GM18873 (cell line): ENCODE measurements at regions not wholly inside any gene's neighbourhood (a gene's known extent, or its start where the extent isn't known, plus 50 kb on each side); places are given as distances from the start of the nearest gene placed in this dataset.

ENCODE experiments used
- ATAC-seq: cut with Tn5 transposase; IDR thresholded peaks from one replicate; pipeline ENCODE4 v1.9.1; 2021; ENCODE audit warnings: mild to moderate bottlenecking, moderate library complexity, moderate number of reproducible peaks; ENCODE audit not compliant: unreplicated experiment, low FRiP score

GRCh38 chr4:31088600-31089230 lies 368.5 kb downstream of the PCDH7 start:
- ATAC-seq: no peak

DNA sequence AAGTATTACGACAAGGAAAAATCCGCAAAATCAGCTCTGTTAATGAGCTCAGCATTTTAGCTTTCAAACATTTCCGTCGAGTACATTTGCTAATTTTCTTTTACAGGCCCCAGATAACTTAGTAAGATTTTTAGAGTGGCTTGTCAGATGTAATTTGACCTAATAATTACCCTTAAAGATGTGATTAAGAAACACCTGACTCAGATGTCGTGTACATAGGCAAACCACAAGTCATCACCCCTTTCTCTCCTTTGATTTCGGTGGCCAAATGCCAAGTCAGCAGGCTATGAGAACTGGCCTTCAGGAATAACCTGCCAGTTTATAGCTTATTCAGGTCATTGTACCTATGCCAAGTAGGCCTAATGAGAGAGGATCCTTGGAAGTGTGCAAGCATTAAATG lies 369.6 kb downstream of the PCDH7 start:
- no peak for ATAC-seq

- no peak for ATAC-seq
Measured at GRCh38 chr4:31094474-31094873, 374.3 kb downstream of the PCDH7 start.

DNA sequence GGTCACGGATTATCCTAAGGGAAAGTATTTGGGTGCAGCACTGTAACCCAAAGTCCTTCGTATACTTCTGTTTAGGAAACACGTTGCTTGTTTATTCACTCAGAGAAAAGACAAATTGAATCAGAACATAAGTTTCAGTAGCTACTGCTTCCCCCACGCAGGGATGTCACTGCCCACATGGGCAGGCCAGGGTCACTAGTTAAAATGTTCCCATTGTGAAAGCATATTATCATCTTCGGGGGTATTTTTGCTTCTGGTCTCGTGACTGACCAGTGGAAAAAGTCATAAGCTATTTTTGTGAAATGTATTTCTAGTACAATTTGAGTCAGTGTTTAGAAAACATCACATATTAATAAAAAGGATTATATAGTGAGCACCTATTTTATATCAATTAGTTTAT lies 377.8 kb downstream of the PCDH7 start:
- no peak for ATAC-seq

- no peak for ATAC-seq
Measured at GRCh38 chr4:31100536-31100935, 380.4 kb downstream of the PCDH7 start.

DNA sequence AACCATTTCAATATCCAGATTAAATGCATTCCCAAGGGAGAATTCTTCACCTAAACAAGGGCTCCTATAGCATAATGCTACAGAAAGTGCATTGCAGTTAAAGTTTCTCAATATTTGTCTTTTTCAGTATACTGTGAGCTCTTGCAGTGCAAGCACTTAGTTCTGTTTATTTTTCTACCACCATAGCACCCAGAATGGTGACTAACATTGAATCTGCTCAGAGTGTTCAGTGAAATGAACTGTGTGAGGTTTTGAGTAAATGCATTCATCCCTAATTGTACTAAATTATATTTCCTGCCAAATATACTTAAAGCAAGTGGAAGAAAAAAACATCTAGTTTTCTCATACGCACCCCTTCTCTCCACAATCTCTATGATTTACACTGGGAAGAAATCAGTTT lies 383.9 kb downstream of the PCDH7 start:
- no peak for ATAC-seq

DNA sequence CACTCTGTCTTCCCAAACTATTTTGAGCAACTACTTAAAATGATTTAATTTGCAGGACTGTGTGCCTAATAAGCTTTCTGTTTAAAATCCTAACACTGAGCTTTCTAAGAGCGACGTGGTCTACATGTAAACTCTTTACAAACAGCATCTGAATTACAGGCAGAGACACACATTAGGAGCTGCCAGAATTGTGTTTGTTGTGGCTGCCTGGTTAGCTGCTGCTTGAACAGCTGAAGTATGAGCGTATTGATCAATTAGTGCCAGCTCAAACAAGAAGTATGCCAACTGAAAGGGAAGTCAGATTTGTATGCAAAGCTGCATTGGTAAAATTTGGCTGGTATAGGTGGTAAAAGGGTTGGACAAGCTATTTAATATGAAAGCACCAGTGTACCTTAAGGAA lies 384.4 kb downstream of the PCDH7 start:
- ATAC-seq: no peak

GRCh38 chr4:31106419-31106818 lies 386.2 kb downstream of the PCDH7 start:
- no peak for ATAC-seq

GRCh38 chr4:31107362-31107761 lies 387.2 kb downstream of the PCDH7 start:
- no peak for ATAC-seq

GRCh38 chr4:31108762-31109161 lies 388.6 kb downstream of the PCDH7 start:
- no peak for ATAC-seq

- ATAC-seq: no peak
Measured at GRCh38 chr4:31111790-31112189, 391.6 kb downstream of the PCDH7 start.

DNA sequence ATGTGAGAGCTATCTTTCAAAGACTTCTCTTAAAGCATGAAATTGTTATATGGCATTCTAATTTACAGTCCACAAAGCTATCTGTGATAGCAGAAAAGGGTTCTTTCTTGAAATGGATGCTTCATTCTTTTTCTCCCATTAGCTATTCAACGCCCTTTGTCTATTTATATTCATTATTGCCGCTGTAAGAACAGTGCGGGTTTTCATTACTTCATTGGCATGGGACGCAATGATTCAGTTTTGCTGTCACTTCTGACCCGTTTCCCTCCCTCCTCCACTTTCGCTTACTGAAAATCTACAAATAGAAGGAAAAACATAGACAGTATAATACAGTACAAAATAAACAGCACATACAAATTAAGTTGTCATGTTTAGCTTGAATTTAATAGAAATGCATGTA lies 394.6 kb downstream of the PCDH7 start:
- no peak for ATAC-seq

- ATAC-seq: no peak
Measured at GRCh38 chr4:31124008-31124585, 403.9 kb downstream of the PCDH7 start.

DNA sequence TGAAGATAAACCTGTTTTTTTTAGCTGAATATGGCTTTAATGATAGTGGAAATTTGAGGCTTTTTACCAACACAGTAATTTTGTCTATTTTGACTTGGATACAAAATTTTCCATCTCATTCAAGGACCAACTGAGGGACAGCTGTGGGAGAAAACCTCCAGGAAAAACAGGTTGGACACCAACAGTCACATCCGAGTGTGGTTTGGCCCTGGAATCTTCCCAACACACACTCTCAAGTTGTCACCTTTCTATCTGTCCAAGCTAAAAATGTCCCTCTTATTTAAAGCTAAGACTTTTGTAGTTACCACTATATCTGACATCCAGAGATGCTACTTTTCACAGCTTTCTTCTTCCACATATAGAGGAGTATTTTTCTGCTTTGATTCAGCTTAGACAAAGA lies 404.9 kb downstream of the PCDH7 start:
- no peak for ATAC-seq

DNA sequence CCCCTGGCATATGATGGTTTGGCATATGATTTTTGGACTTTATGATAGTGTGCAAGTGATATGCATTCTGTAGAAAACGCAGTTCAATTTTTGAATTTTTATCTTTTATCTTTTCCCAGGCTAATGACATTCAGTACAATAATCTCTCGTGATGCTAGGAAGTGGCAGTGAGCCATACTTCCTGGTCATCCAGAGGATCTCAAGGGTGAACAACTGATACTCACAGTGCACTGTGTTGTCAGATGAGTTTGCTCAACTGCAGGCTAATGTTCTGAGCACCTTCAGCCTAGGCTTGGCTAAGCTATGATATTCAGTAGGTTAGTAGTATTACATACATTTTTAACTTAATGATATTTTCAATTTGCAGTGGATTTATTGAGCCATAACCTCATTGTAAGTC lies 405.3 kb downstream of the PCDH7 start:
- no peak for ATAC-seq

DNA sequence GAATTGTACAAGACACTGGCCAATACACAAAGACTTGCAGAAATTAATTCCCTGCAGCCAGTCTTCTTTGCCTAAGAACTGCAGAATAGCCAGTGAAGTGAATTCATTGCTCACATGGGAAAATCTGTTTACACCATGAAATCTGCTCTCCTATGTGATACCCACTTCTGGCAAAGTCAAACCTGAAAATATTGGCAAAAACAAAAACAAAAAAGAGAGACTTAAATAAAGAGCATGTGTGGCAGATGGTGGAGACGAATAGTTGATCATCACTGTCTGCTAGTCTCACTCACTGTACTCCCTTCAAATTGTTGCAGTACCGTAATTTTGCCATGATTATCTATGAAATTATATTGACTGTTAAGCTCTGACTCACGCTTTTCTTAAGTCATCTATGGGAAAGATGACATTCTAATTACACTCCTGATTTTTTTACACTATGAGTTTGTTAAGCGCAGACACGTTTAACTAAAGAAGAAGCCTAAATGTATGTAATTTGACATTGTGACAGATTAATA lies 406.8 kb downstream of the PCDH7 start:
- ATAC-seq: no peak

DNA sequence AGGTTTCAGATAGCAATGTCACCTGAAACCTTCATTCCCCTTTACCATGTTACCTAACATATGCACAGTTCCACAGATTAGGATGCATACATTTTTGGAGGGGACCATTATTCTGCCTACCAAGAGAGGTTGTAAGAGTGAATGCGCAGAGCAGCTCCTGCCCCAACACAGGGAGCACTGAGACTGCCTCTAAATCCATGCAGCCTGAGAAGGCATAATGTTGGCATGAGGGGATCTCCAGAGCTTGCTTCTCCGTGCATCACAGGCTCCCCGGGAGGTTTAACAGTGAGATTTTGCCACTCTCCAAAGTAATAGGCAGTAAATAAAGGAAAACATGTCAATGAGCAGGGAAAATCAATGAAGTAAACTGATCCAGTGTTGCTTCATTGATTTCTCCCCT lies 410.8 kb downstream of the PCDH7 start:
- no peak for ATAC-seq

DNA sequence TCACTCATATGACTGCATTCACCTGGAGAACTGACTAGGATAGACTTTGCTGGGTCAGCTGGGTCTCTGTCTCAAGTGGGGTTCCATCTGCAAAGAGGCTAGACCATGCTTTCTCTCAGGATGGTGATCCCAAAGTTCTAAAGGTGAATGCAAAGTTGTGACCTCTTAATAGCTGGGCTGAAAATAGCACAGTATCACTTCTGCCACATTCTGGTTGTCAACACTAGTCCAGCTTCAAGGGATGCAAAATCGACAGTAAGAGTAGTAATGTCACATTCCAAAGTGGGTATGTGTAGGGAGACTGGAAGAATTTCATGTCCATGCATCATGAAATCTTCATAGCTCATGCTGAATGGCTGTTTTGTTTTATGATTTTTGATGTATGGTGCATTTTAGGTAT lies 414.6 kb downstream of the PCDH7 start:
- no peak for ATAC-seq

DNA sequence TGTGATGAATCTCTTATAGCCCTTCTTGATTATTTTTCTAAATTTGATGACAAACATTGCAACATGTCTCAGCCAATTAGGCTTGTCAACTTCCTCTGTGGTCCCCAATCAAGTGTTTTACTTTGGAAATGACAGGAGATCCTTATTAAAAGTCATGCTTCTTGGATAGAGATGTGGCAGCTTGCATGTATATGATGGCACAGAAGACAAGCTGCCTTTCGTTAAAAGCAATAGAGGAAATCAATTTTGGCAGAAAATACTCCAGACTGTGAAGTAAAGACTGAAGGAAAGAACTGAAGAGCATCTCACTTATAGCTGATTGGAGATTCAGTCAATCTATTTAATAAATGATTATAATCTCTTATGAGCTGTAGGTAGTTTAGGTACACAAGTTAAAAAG lies 419.6 kb downstream of the PCDH7 start:
- no peak for ATAC-seq

- no peak for ATAC-seq
Measured at GRCh38 chr4:31141095-31141831, 421.1 kb downstream of the PCDH7 start.

- ATAC-seq: no peak
Measured at GRCh38 chr4:31141832-31142142, 421.6 kb downstream of the PCDH7 start.

GRCh38 chr4:31146366-31146765 lies 426.2 kb downstream of the PCDH7 start:
- no peak for ATAC-seq
